HCT116 (cell line): ENCODE measurements at regions not wholly inside any gene's neighbourhood (a gene's known extent, or its start where the extent isn't known, plus 50 kb on each side); places are given as distances from the start of the nearest gene placed in this dataset.

Experiments
- ATAC-seq: fragments of 200-7000 bp; cut with Tn5 transposase; 2 replicates; pipeline ENCODE4 v1.9.1; 2020; ENCODE audit warnings: mild to moderate bottlenecking, moderate library complexity
- BruUV-seq: library from RNA; stranded (reverse); fragments of 400-500 nt; replicated peaks from 2 replicates; lab custom pipeline; 2021; lab: Mats Ljungman, UMichigan
- CTCF ChIA-PET: fragments of 300-600 bp; sonication (Branson Sonifier 250); formaldehyde crosslinking; loops from one replicate; lab custom pipeline; 2021; ENCODE audit warnings: antibody characterized with exemption; lab: Charles Lee
- POLR2A ChIA-PET: fragments of 300-600, 350-600 bp; sonication (Branson Sonifier 250); formaldehyde crosslinking; loops from one replicate; lab custom pipeline; 2021; ENCODE audit warnings: antibody characterized with exemption; lab: Charles Lee
- RAD21 ChIA-PET, 2 experiments: fragments of 300-600 bp; sonication (Branson Sonifier 250); formaldehyde crosslinking; loops; one replicate each; lab custom pipeline; 2023; ENCODE audit warnings: low total read pairs in 2 of 2; ENCODE audit not compliant: uncharacterized antibody in 2 of 2, unreplicated experiment in 2 of 2, low non-redundant PET in 1 of 2; lab: Charles Lee
- DNase-seq: peaks from one replicate; pipeline ENCODE4 v3.0.0-alpha.2; 2010; ENCODE audit warnings: low read depth, low spot score
- H2AFZ ChIP-seq: fragments of 200-600 bp; shearing (Covaris generic), sonication (generic); 2 replicates; pipeline ENCODE4 v1.6.1; 2017; ENCODE audit warnings: low read depth, mixed run types, mixed read lengths, antibody characterized with exemption, low read length; ENCODE audit not compliant: poor library complexity, severe bottlenecking
- H3K27ac ChIP-seq: 2 replicates; pipeline ENCODE4 v1.5.1; 2012; ENCODE audit warnings: low read depth, low read length
- H3K27me3 ChIP-seq: fragments of 200-600 bp; sonication (generic); 2 replicates; pipeline ENCODE4 v1.6.1; 2016; ENCODE audit warnings: mixed run types, low read length, mixed read lengths; ENCODE audit not compliant: insufficient read depth
- H3K36me3 ChIP-seq, 2 experiments: fragments of 200-500 bp in 1 of 2; fragments of 200-600 bp in 1 of 2; sonication (Bioruptor generic) in 1 of 2; sonication (generic) in 1 of 2; 2 replicates each; pipeline versions ENCODE4 v1.5.1 to v1.6.1; 2014 to 2016; ENCODE audit warnings: low read length in 2 of 2, inconsistent platforms in 1 of 2, mixed read lengths in 1 of 2, mixed run types in 1 of 2; ENCODE audit not compliant: insufficient read depth in 2 of 2, control insufficient read depth in 1 of 2
- H3K4me1 ChIP-seq, 2 experiments: fragments of 200-600 bp in 1 of 2; sonication (generic) in 1 of 2; 2 replicates each; pipeline versions ENCODE4 v1.5.1 to v1.6.1; 2012 to 2017; ENCODE audit warnings: low read length in 2 of 2, inconsistent platforms in 1 of 2, mild to moderate bottlenecking in 1 of 2, mixed read lengths in 1 of 2, mixed run types in 1 of 2, moderate library complexity in 1 of 2; ENCODE audit not compliant: insufficient read depth in 2 of 2, control insufficient read depth in 1 of 2
- H3K4me2 ChIP-seq: fragments of 200-600 bp; sonication (generic); 2 replicates; pipeline ENCODE4 v1.6.1; 2017; ENCODE audit warnings: mixed run types, low read length, mixed read lengths
- H3K4me3 ChIP-seq, 2 experiments: fragments of 200-600 bp in 1 of 2; sonication (generic) in 1 of 2; replicated peaks in 1 of 2; 2 replicates each; pipeline ENCODE4 v1.5.1; 2011 to 2016; ENCODE audit warnings: low read length in 2 of 2, control low read depth in 1 of 2, low read depth in 1 of 2, mild to moderate bottlenecking in 1 of 2, mixed read lengths in 1 of 2, mixed run types in 1 of 2
- H3K79me2 ChIP-seq: fragments of 200-600 bp; sonication (generic); 2 replicates; pipeline ENCODE4 v1.6.1; 2017; ENCODE audit warnings: mild to moderate bottlenecking, mixed run types, low read length, moderate library complexity, mixed read lengths; ENCODE audit not compliant: insufficient read depth
- H3K9ac ChIP-seq: fragments of 200-600 bp; sonication (generic); 2 replicates; pipeline ENCODE4 v1.6.1; 2016; ENCODE audit warnings: low read length, mixed read lengths
- H3K9me2 ChIP-seq: fragments of 200-600 bp; sonication (generic), shearing (Covaris generic); 2 replicates; pipeline ENCODE4 v1.6.1; 2017; ENCODE audit warnings: mixed run types, mild to moderate bottlenecking, moderate library complexity; ENCODE audit not compliant: insufficient read depth
- H3K9me3 ChIP-seq, 2 experiments: fragments of 200-500 bp in 1 of 2; fragments of 200-600 bp in 1 of 2; sonication (Bioruptor generic) in 1 of 2; sonication (generic) in 1 of 2; 2 replicates each; pipeline ENCODE4 v1.6.1; 2014 to 2017; ENCODE audit warnings: low read length in 2 of 2, mixed read lengths in 2 of 2, inconsistent platforms in 1 of 2, low read depth in 1 of 2, mild to moderate bottlenecking in 1 of 2, mixed run types in 1 of 2, moderate library complexity in 1 of 2; ENCODE audit not compliant: control insufficient read depth in 1 of 2, insufficient read depth in 1 of 2
- H4K20me1 ChIP-seq: fragments of 200-600 bp; sonication (generic), shearing (Covaris generic); 2 replicates; pipeline ENCODE4 v1.6.1; 2017; ENCODE audit warnings: mixed run types, mild to moderate bottlenecking, moderate library complexity; ENCODE audit not compliant: insufficient read depth
- CEBPB ChIP-seq: IDR thresholded peaks from 2 replicates; pipeline ENCODE4 v1.6.1; 2012; ENCODE audit warnings: low read depth
- CTCF ChIP-seq, 3 experiments: fragments of 200-600 bp in 1 of 3; sonication (generic) in 1 of 3; IDR thresholded peaks in 2 of 3; conservative IDR thresholded peaks in 1 of 3; 2 replicates each; pipeline ENCODE4 v1.5.1; 2012 to 2017; ENCODE audit warnings: low read depth in 2 of 3, low read length in 2 of 3, antibody characterized with exemption in 1 of 3, borderline replicate concordance in 1 of 3, control low read depth in 1 of 3, mild to moderate bottlenecking in 1 of 3, mixed read lengths in 1 of 3, mixed run types in 1 of 3, moderate library complexity in 1 of 3; ENCODE audit not compliant: insufficient read depth in 1 of 3
- EGR1 ChIP-seq: IDR thresholded peaks from 2 replicates; pipeline ENCODE4 v1.6.1; 2012; ENCODE audit warnings: low read depth
- ELF1 ChIP-seq: IDR thresholded peaks from 2 replicates; pipeline ENCODE4 v1.6.1; 2012; ENCODE audit warnings: low read depth, borderline replicate concordance
- EZH2 ChIP-seq: fragments of 200-600 bp; sonication (generic); IDR thresholded peaks from 2 replicates; pipeline ENCODE4 v1.6.1; 2017; ENCODE audit warnings: antibody characterized with exemption, mixed run types
- EZH2phosphoT487 ChIP-seq: fragments of 200-600 bp; IDR thresholded peaks from 2 replicates; pipeline ENCODE4 v1.6.1; 2018; ENCODE audit warnings: antibody characterized with exemption, borderline replicate concordance
- FOSL1 ChIP-seq: IDR thresholded peaks from 2 replicates; pipeline ENCODE4 v1.6.1; 2012; ENCODE audit warnings: low read depth
- JUND ChIP-seq: IDR thresholded peaks from 2 replicates; pipeline ENCODE4 v1.6.1; 2012
- POLR2A ChIP-seq: IDR thresholded peaks from 2 replicates; pipeline ENCODE4 v1.7.0; 2011; ENCODE audit warnings: borderline replicate concordance; ENCODE audit not compliant: insufficient read depth, insufficient read length; ENCODE audit errors: extremely low read depth
- RAD21 ChIP-seq: IDR thresholded peaks from 2 replicates; pipeline ENCODE4 v1.6.1; 2012; ENCODE audit warnings: low read depth, mild to moderate bottlenecking
- SIN3A ChIP-seq: IDR thresholded peaks from 2 replicates; pipeline ENCODE4 v1.6.1; 2012; ENCODE audit warnings: low read depth
- SP1 ChIP-seq: IDR thresholded peaks from 2 replicates; pipeline ENCODE4 v1.6.1; 2012; ENCODE audit warnings: low read depth
- SRF ChIP-seq: IDR thresholded peaks from 2 replicates; pipeline ENCODE4 v1.6.1; 2012; ENCODE audit warnings: low read depth
- TCF7L2 ChIP-seq: IDR thresholded peaks from 2 replicates; pipeline ENCODE4 v1.7.0; 2011; ENCODE audit warnings: borderline replicate concordance, inconsistent platforms; ENCODE audit not compliant: insufficient read depth, insufficient read length; ENCODE audit errors: extremely low read depth
- YY1 ChIP-seq: IDR thresholded peaks from 2 replicates; pipeline ENCODE4 v1.6.1; 2011; ENCODE audit warnings: low read length, low read depth, moderate library complexity, mild to moderate bottlenecking; ENCODE audit not compliant: insufficient replicate concordance; ENCODE audit errors: extremely low read depth
- ZBTB33 ChIP-seq: IDR thresholded peaks from 2 replicates; pipeline ENCODE4 v1.6.1; 2011; ENCODE audit warnings: mild to moderate bottlenecking, low read length, moderate library complexity; ENCODE audit not compliant: insufficient replicate concordance; ENCODE audit errors: extremely low read depth
- ZFX ChIP-seq: fragments of 450-650 bp; IDR thresholded peaks from 2 replicates; pipeline ENCODE4 v1.6.1; 2017
- ZNF274 ChIP-seq: fragments of 200-500 bp; sonication (Bioruptor generic); IDR thresholded peaks from 2 replicates; pipeline ENCODE4 v1.6.1; 2014; ENCODE audit warnings: mild to moderate bottlenecking, low read depth, low read length, inconsistent platforms
- intact Hi-C: fragments of 100-400 bp; cut with micrococcal nuclease; formaldehyde crosslinking; loops from 2 replicates; pipeline ENCODE4 v1.10.0; 2022
- TF ChIP-seq, protein P1 (sequence below): IDR thresholded peaks from 2 replicates; pipeline ENCODE4 v1.6.1; 2012
- TF ChIP-seq, protein P2 (sequence below): IDR thresholded peaks from 2 replicates; pipeline ENCODE4 v1.6.1; 2012; ENCODE audit warnings: low read depth

DNA sequence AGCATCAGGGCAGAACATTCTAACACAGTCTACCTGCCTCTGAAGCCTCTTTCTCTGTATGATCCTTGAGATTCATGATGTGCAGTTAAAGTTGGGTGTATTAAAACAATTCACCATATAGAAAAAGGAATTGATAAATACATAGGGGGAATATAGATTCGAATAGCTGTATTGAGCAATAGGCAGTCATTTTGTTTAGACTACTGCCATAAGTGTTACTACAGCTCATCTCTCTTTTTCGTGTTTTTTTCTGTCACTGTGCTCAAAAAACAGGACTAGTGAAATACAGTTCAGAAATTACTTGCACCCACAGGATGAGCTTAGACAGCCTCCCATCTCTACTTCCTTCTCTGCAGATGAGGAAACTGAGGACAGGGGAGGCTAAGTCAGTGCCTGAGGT, 144.6 kb upstream of the FBN2 start:
- POLR2A ChIA-PET, result no interaction called here
- peaks cover 13 to 15% of the 10 kb centered on the region in 2 experiments for H3K4me1 ChIP-seq
- no peak for TF ChIP-seq CTCF (IDR thresholded peaks at IDR 0.05 in 2 of 3, conservative IDR thresholded peaks at IDR 0.05 in 1 of 3; ENCODE audit: borderline replicate concordance in 1 of 3, insufficient read depth in 1 of 3, low read depth in 2 of 3, low read length in 2 of 3)
- TF ChIP-seq EZH2, result no peak
- no peak for TF ChIP-seq SIN3A
- TF ChIP-seq JUND, result no peak
- no peak for TF ChIP-seq SRF
- TF ChIP-seq RAD21, result no peak
- TF ChIP-seq ZNF274, result no peak
- TF ChIP-seq FOSL1, result no peak
- no peak for TF ChIP-seq SP1
- TF ChIP-seq, protein P1, sequence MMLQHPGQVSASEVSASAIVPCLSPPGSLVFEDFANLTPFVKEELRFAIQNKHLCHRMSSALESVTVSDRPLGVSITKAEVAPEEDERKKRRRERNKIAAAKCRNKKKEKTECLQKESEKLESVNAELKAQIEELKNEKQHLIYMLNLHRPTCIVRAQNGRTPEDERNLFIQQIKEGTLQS, result no peak
- no peak for TF ChIP-seq ELF1
- TF ChIP-seq CEBPB, result no peak
- TF ChIP-seq, protein P2, sequence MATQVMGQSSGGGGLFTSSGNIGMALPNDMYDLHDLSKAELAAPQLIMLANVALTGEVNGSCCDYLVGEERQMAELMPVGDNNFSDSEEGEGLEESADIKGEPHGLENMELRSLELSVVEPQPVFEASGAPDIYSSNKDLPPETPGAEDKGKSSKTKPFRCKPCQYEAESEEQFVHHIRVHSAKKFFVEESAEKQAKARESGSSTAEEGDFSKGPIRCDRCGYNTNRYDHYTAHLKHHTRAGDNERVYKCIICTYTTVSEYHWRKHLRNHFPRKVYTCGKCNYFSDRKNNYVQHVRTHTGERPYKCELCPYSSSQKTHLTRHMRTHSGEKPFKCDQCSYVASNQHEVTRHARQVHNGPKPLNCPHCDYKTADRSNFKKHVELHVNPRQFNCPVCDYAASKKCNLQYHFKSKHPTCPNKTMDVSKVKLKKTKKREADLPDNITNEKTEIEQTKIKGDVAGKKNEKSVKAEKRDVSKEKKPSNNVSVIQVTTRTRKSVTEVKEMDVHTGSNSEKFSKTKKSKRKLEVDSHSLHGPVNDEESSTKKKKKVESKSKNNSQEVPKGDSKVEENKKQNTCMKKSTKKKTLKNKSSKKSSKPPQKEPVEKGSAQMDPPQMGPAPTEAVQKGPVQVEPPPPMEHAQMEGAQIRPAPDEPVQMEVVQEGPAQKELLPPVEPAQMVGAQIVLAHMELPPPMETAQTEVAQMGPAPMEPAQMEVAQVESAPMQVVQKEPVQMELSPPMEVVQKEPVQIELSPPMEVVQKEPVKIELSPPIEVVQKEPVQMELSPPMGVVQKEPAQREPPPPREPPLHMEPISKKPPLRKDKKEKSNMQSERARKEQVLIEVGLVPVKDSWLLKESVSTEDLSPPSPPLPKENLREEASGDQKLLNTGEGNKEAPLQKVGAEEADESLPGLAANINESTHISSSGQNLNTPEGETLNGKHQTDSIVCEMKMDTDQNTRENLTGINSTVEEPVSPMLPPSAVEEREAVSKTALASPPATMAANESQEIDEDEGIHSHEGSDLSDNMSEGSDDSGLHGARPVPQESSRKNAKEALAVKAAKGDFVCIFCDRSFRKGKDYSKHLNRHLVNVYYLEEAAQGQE, result no peak
- no peak for TF ChIP-seq TCF7L2
- TF ChIP-seq ZBTB33, result no peak
- no peak for TF ChIP-seq ZFX
- no peak for TF ChIP-seq POLR2A
- no peak for TF ChIP-seq EZH2phosphoT487
- no peak for TF ChIP-seq EGR1
- no peak for TF ChIP-seq YY1
- H3K9me3 ChIP-seq, result no peaks in the 10 kb centered on the region
- H3K27me3 ChIP-seq, result no peaks in the 10 kb centered on the region
- H3K27ac ChIP-seq, result no peak overlapping the region
- H3K4me2 ChIP-seq, result peak overlapping the region; percentile 39
- peak overlapping the region; percentile 81 for H2AFZ ChIP-seq
- no peaks in the 10 kb centered on the region for H4K20me1 ChIP-seq
- H3K9ac ChIP-seq, result no peak overlapping the region
- no peak for DNase-seq
- peak; percentile 53 for ATAC-seq
- RAD21 ChIA-PET, result no interaction called here
- CTCF ChIA-PET, result interaction anchor here (1.1 to 1.8 kb wide), 2 partner anchors 8 to 10 kb away, joined by 3 to 11 read pairs; no protein-coding TSS in a partner anchor
- H3K36me3 ChIP-seq, result no peaks in the 10 kb centered on the region
- no peaks in the 10 kb centered on the region for H3K9me2 ChIP-seq
- no peaks in the 10 kb centered on the region for H3K79me2 ChIP-seq
- no peak overlapping the region for H3K4me3 ChIP-seq
- intact Hi-C loops, result no loop called here
- no TSS peak for BruUV-seq
